ELR (cell line): ENCODE measurements at regions not wholly inside any gene's neighbourhood (a gene's known extent, or its start where the extent isn't known, plus 50 kb on each side); places are given as distances from the start of the nearest gene placed in this dataset.

Experiments
- DNase-seq: peaks from one replicate; pipeline ENCODE4 v3.0.0-alpha.2; 2015; ENCODE audit warnings: low read depth

DNA sequence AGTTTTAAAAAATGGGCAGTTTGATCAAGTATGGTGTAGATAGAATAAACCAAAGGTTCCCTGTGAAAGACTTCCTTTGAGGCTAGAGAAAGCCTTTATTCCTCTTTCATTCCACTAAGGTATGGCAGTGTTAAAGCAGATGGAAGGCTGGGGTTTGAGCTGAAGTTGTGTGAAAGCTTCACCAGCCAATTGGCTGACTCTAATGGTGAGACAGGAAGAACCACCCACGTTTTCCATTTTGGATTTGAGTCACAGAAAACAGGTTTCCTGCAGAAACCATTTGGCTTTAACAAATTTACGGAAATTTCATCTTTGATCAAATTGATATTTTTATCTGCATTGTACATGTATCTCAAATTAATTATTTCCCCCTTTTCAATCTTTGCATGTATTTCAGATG, 455.0 kb downstream of the PCNX1 start:
- no peak for DNase-seq

DNA sequence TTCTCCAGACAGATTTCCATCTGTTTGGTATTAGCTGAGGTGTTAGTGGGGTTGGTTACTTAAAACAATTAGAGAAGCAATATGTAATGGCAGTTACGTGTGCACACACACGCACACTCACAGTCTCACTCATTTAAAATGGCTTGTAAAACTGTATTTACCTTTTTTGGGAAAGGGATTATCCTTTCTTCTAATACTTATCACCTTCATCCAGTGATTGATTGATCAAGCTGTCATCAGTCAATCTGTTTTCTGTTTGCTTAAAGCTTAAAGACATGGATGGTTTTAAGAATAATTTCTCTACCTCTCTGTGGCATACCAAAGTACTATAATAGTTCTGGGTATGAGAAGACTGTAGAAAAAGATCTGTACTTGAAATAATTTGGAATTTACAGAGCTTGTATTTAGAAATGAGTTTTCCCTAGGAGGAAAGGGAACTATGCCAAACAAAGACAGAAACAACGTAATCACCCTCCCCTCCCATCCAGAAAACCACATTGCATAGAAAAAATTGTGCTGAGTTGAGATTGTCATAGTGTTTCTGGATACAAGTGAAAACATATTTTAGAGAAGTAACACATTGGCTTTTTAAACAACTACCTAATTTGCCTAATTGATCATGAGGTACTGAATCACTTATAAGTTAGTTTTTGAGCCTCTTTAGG, 455.8 kb downstream of the PCNX1 start:
- peak; percentile 49 for DNase-seq

DNA sequence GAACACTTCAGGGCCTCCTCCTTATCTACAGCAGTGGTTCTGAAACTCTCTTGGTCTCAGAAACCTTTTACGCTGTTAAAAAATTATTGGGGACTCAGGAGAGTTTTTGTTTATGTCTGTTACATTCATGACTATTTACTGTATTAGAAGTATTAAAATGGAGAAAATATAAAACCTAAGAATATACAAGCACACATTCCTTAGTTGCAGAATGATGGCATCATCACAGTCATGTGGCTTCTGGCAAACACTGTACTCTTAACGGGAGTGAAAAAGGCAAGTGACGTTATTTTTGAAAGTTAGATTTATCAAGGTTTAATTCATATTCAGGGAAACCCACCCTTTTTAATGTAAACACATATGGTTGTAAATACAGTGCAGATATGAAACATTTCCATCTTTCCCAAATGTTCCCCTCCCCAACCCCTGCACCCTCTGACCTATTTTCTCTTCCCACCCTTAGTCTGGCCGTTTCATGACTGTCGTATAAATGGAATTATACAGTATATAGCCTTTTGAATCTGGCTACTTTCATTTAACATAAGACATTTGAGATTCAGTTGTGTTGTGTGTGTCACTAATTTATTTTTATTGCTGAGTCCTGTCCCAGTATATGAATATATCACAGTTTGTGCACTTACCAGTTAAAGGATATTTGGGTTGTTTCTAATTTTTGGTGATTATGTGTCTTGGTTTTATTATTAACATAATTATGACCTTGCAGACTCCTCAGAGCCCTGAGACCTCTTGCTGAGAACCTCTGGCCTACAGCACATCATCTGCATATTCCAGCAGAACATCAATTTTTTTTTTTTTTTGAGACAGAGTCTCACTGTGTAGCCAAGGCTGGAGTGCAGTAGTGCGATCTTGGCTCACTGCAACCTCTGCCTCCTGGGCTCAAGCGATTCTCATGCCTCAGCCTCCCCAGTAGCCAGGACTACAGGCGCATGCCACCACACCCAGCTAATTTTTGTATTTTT, 457.0 kb downstream of the PCNX1 start:
- DNase-seq, result peak; percentile 48

DNA sequence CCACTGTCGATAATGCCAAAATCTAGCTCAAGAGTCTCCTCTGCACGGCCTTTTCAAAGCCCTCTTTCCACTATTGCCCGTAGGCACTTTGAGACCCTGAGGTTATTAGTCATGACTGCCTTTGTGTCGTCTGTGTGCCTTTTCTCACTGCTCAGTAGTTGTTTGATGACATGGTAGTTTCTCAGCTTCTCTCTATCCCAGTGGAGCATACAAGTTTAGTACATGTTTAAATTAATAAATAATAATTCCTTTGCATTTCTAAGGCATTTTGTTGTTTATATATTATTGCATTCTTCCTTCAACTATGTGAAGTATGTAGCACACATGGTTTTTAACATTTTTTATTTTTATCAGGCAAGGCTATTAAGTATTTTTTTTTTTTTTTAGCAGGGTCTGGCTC, 458.1 kb downstream of the PCNX1 start:
- peak; percentile 71 for DNase-seq

DNA sequence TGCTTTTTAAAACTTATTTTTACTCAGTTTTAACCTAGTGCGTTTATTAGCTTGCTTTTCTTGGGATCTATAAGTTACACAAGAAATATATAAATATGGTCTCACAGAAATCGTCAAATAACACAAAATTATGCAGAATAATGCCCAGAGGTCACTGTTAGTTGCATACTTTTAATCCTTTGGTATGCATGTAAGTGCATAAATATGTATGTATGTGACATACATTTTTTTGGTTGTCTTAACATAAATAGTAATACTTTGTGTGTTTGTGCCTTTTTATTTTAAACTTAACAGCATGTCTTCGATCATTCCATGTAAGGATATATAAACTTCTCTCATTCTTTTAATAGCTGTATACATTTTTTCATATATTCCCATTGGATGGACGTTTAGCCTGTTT, 459.6 kb downstream of the PCNX1 start:
- no peak for DNase-seq

DNA sequence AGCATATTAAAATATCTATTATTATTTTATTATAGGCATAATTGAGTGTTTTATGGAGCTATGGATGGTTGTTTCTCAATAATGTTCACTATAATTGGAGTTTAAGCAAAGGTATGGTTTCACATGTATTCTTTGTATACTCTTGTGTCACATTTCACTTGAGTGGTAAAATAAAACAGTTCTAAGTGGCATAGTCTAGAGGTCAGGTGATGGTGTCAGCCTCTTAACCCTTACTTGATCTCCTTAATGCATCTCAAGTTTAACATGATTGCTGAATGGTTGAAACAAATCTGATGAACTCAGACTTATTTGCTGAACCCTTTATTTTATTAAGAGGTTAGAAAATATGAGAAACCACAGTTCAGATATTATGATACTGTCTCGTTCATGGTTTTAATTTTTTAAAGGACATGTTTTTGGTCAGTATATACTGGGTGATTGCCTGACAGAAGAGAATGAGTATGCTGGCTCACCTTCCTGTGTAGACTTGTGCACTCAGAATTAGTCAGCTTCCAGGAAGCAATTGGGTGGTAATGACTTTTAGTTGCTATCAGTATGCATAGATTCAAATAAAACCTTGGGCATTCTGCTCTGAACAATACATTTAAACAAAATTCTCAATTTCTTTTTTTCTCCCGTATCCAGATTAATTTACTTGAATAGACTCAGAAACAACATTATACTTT, 464.6 kb downstream of the PCNX1 start:
- peak; percentile 88 for DNase-seq

DNA sequence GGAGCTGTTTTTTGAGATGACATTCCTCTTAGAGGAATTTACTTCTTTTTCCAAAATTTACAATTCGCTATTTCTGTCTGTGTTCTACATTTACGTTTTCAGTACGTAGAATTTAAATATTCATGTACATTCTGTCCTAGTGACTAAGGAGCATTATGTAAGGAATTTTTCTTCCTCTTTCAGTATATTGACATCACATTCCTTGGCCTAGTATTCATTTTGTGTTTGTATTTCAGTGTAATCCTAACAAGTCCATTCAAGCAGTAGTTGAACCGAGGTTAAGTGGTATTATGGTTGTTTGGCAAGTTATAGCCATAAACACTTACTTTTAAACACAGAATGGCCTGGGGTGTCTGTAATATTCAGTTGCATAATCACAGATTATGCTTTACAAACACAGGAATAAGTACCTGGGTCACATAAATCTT, 465.2 kb downstream of the PCNX1 start:
- DNase-seq, result peak; percentile 88

DNA sequence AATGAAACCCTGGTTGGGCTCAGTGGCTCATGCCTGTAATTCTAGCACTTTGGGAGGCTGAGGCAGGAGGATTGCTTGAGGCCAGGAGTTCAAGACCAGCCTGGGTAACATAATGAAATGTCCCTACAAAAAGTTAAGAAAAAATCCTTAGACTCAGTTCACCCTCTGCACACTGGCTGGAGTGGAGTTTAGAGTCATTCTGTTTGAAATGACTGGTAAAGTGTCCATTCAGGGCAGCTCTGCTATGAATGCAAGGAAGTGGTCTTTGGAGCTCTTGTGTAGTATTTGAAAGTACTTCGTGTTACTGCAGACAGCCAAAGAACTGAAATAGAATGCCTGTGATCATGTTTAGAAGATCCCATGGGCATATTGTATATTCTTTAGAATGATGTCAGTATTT, 466.5 kb downstream of the PCNX1 start:
- no peak for DNase-seq

DNA sequence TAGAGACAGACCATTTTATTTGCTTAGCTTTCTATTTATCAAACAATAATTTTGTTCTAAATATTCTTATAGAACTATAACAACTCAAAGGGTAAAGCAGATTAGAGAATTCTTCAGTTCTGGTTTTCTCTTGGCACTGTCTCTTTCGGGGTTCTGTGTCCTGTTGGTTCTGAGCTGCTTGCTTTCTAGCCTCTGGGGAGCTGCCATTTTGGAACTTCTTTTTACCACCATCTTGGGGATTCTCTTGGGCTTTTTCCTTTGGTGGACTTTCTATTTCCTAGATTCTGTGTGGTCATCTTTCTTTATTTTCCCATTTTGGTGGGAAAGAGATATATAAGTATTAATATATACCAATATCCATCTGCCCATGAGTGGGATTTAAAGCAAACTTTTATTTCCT, 467.7 kb downstream of the PCNX1 start:
- DNase-seq, result no peak

DNA sequence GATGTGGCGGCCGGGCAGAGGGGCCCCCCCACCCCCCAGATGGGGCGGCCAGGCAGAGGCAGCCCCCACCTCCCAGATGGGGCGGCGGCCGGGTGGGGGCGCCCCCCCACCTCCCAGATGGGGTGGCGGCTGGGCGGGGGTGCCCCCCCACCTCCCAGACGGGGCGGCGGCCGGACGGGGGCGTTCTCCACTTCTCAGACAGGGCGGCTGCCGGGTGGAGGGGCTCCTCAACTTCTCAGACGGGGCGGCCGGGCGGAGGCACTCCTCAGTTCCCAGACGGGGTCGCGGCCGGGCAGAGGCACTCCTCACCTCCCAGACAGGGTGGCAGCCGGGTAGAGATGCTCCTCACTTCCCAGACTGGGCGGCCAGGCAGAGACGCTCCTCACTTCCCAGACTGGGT, 469.8 kb downstream of the PCNX1 start:
- DNase-seq, result no peak

DNA sequence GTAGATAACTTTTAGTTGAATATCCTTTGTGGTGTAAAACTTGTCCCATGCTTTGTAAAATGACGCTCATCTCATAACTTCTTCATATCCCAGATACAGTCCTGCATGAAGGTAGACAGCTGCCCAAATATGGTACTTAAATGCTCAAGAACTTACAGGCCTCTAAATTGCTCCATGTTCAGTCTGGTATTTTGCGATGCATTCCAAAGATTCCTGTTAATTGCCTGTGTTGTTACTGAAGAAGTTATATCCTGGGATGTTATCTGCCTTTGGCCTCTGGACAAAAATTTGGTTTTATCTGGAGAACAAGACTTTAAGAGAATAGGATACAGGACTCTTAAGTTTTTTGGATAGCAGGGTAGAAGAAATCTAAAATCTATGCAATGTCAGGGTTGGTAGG, 473.0 kb downstream of the PCNX1 start:
- DNase-seq, result peak; percentile 25

DNA sequence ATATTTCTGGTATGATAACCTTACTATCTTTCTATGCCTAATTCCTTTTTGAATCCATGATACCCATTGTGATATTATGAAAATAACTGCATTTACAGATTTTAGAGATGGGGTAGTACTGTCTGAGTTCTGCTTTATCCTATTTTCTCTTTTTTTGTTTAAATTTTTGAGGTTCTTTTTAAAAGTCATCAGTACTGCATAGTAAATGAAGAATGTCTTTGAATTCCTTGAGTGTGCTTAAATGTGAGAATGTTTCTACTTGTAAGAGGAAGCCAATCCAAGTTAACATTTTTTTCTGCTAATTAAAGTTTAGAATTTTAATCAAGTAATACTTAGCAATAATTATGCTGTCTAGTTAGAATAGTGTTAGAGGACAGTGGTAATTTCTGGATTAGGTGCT, 474.6 kb downstream of the PCNX1 start:
- DNase-seq, result no peak

DNA sequence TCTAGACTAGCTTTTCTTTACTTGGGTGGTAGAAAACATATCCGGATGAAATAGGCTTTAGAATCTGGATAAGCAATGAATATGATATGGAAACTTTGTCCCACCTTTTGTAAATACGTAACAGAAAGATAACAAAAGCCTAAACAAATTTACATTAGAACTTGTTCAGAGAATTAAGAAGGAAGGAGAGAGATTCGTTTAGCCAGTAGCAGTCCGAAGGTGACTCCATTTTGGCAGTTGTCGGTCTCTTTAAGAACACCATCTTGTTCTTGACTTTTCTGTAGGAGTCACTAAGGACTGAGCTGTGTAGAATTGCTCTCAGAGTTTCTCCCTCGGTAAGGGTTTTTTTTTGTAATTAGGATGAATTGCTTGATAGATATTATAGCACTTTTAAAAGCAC, 475.1 kb downstream of the PCNX1 start:
- DNase-seq, result no peak

DNA sequence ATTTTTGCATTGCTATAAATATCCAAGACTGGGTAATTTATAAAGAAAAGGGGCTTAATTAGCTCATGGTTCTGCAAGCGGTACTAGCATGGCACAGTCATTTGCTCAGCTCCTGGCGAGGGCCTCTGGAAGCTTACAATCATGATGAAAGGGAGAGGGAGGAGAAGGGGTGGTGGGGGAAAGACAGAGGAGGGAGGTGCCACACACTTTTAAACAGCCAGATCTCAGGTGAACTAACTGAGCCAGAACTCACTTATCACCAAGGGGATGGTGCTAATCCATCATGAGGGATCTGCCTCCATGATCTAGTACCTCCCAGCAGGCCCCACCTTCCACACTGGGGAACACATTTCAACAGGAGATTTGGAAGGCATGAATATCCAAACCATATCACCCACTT, 476.3 kb downstream of the PCNX1 start:
- no peak for DNase-seq

DNA sequence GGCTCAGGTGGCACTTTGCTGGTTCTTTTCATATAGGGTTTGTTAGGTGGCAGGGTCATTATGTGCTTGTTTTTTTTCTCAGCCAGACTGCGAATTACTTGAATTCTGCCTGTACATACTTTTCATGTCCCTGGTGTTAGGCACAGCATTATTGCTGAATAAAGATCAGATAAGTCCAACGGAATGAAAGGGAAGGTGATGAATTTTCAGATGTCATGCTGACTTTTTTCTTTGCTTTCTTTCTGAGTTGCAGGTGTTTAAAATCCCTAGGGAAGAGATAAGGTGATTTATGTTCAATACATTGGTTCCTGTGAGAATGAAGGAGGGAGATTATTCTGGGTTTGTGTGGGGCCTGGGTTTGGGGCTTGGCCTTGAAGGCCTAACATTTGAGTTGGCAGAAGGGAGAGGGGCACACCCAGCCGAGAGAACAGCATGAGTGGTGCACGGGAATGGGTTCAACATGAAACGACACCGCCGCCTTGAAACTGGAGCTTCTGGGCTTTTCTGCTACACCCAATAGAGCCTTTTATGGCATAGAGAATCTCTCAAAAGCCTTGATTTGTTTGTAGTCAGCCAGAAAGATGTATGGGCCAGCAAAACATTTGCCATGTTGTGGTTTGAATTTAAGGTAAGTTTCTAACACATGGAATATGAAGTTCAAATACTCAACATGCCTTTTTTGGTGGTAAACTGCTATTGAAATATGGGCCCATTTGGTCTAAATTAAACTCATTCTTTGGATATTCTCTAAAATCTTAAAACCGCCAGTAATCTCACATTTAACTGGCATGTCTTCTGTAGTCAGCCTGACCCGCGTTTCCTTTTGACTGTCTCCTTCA, 477.0 kb downstream of the PCNX1 start:
- no peak for DNase-seq

DNA sequence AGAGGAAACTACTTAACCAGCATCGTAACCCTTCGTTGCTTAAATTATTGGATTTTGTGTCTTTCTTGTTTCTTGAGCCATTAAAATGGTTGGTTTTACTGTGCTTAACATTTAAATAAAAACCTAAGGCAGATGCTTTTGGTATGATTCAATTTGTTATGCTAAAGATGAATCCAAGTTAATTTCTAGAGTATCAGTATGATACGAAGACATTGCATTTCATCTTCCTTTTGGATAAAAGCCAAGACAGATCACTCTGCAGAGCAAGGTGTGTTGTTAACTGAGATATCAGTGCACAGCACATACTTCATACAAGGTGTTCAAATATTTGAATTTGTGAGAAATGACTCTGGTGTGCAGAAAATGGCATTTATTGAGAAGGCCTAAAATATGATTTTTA, 480.5 kb downstream of the PCNX1 start:
- no peak for DNase-seq

DNA sequence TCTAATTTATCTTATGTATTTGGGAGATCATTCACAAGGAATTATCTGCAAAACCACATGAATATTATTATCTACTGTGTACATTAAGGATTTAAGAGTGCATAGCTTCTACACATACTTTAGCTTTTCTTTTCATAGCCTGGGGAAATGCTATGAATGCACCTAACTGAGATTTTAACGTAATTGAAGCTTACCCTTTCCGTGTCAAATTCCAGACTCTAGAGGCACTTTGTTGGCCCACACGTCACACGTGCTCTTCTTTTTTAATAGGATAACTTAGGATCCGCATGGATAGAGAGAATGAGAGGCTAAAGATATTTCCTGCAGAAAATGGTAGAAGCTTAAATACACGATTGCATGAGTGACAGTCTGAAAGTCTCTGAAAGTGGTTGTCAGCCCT, 481.1 kb downstream of the PCNX1 start:
- no peak for DNase-seq

DNA sequence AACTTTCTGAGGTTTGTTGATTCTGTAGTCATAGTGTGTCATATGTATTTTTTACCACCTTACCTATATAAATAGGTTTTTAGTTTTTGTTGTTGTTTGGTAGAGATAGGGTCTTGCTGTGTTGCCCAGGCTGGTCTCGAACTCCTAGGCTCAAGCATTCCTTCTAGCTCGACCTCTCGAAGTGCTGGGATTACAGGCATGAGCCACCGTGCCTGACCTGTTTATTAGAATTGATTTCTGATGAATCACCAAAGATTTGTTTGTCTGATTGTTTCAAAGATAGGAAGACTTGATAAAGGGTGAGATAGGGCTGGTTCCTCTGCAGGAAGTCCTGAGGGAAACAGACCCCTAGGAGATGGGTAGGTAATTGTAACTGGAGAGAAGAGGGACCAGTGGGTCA, 481.6 kb downstream of the PCNX1 start:
- peak; percentile 70 for DNase-seq

DNA sequence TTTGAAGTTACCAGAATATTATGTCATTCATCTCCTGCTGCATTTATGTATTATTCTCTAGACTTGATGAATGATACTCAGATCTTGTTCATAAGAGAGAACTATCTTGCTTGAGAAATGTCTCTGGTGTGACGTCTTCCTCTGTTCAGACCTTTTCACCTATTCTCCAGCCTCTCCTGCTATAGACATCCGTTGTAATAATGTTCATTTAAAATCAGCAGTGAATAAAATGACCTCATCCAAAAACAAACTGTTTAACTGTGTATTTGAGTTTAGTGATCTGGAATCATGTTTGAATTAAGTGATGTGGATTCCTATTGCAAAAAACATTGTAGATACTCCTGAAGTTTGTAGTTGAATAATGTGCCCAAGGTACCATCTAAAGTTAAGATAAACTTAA, 487.1 kb downstream of the PCNX1 start:
- DNase-seq, result no peak

DNA sequence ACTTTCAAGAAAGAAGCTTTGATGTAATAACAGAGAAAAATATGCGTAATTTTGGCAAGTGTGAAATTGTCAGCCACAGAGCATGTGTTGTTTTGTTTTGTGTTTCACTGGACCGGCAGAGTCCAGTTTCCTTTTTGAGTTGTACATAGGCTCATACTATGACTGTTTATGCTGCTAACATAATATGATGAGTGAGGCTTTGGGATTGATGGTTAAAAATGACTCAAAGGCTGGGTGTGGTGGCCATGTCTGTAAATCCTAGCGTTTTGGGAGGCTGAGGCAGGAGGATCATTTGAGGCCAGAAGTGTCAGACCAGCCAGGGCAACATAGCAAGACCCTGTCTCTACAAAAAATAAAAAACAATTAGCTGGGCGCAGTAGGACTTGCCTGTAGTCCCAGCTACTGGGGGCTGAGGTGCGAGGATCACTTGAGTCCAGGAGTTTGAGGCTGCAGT, 487.9 kb downstream of the PCNX1 start:
- peak; percentile 31 for DNase-seq

DNA sequence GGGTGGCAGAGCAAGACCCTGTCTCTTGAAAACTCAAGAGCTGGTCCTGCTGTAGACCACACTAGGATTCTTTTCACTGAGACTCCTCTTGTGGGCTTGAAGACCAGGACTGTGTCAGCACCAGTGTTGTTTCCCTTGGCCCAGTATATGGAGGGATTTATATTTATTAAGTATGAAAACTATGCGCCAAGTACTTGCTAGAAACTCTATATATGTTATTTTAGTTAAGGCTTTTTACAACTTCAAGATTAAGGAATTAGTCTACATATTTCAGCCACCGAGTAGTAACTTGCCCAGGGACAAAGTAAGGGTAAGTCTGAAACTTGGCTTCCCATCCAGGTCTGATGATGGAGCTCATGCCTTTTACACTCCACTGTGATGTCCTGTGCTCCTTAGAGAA, 488.4 kb downstream of the PCNX1 start:
- no peak for DNase-seq
